GDM1 (cell line): ENCODE measurements at regions not wholly inside any gene's neighbourhood (a gene's known extent, or its start where the extent isn't known, plus 50 kb on each side); places are given as distances from the start of the nearest gene placed in this dataset.

ENCODE experiments used
- DNase-seq: peaks from one replicate; lab custom pipeline; 2025; lab: John Stamatoyannopoulos, UW

- DNase-seq = no peak
These were observed 168.9 kb upstream of the NOVA1 start for GRCh38 chr14:26766726-26767125.

- DNase-seq = no peak
These were observed 176.2 kb upstream of the NOVA1 start for GRCh38 chr14:26773906-26774593.

GRCh38 chr14:26775765-26776563 lies 178.1 kb upstream of the NOVA1 start:
- DNase-seq = no peak

- no peak for DNase-seq
These were observed 193.4 kb upstream of the NOVA1 start for GRCh38 chr14:26791117-26791806.

- no peak for DNase-seq
These were observed 196.9 kb upstream of the NOVA1 start for GRCh38 chr14:26794731-26795130.

- no peak for DNase-seq
These were observed 210.6 kb upstream of the NOVA1 start for GRCh38 chr14:26808407-26808806.

GRCh38 chr14:26810631-26811030 lies 212.8 kb upstream of the NOVA1 start:
- no peak for DNase-seq

GRCh38 chr14:26811756-26812305 lies 214.0 kb upstream of the NOVA1 start:
- no peak for DNase-seq

GRCh38 chr14:26820138-26820537 lies 222.3 kb upstream of the NOVA1 start:
- no peak for DNase-seq

GRCh38 chr14:26820572-26820971 lies 222.7 kb upstream of the NOVA1 start:
- DNase-seq = no peak

GRCh38 chr14:26828741-26829140 lies 230.9 kb upstream of the NOVA1 start:
- DNase-seq = no peak

- DNase-seq = no peak
These were observed 235.9 kb upstream of the NOVA1 start for GRCh38 chr14:26833621-26834176.

GRCh38 chr14:26835979-26836570 lies 238.2 kb upstream of the NOVA1 start:
- DNase-seq = no peak

GRCh38 chr14:26839481-26839880 lies 241.6 kb upstream of the NOVA1 start:
- DNase-seq = no peak

GRCh38 chr14:26841326-26841725 lies 243.5 kb upstream of the NOVA1 start:
- DNase-seq = no peak

GRCh38 chr14:26841920-26842741 lies 244.3 kb upstream of the NOVA1 start:
- DNase-seq = no peak

GRCh38 chr14:26845151-26845818 lies 247.5 kb upstream of the NOVA1 start:
- no peak for DNase-seq

GRCh38 chr14:26846388-26846787 lies 248.6 kb upstream of the NOVA1 start:
- DNase-seq = no peak

- DNase-seq = no peak
These were observed 251.7 kb upstream of the NOVA1 start for GRCh38 chr14:26849514-26849913.

- DNase-seq = no peak
These were observed 254.0 kb upstream of the NOVA1 start for GRCh38 chr14:26851793-26852192.
